ENCODE measurements at regions not wholly inside any gene's neighbourhood (a gene's known extent, or its start where the extent isn't known, plus 50 kb on each side); places are given as distances from the start of the nearest gene placed in this dataset.

DNA sequence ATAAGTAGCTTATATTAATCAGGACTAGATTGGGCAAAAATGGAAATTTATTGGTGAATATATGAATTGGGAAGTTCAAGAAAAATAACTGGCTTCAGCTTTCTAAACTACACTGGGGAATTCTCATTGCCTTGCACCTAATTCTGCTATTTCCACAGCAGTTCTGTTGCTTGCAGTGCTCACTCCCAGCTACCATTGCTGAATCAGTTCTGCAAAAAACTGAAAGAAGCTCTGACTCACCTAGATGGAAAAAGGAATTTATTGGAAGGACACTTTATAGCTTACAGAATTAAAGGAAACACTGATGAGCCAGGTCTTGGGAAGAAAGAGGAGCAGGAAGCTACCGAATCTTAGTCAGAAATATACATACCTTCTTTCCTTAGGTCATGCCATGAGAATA, 60.3 kb upstream of the ACVR1 start:
- Histone ChIP-seq H2AFZ (ENCODE audit: low read depth, low read length) (no peak overlapping the region), H3K36me3 (ENCODE audit: control insufficient read depth in 2 of 2, extremely low read depth in 1 of 2, insufficient read depth in 2 of 2, low read length in 2 of 2) (no peaks in the 10 kb centered on the region), H3K9me3 (replicated peaks; ENCODE audit: control insufficient read depth, insufficient read depth, low read length) (no peaks in the 10 kb centered on the region), H3K4me1 (ENCODE audit: control insufficient read depth, extremely low read depth, insufficient read depth, low read length) (no peaks in the 10 kb centered on the region), H3K79me2 (ENCODE audit: control insufficient read depth, insufficient read depth, low read length) (no peaks in the 10 kb centered on the region), H3K4me3 (replicated peaks in 1 of 3; ENCODE audit: insufficient read depth in 1 of 3, low read depth in 1 of 3, low read length in 3 of 3) (no peak overlapping the region), H3K4me2 (ENCODE audit: insufficient read depth, low read length) (no peak overlapping the region), H3K9me1 (replicated peaks; ENCODE audit: control insufficient read depth, extremely low read depth, insufficient read depth, low read length) (no peaks in the 10 kb centered on the region), H4K20me1 (replicated peaks; ENCODE audit: control insufficient read depth, extremely low read depth, insufficient read depth, low read length) (no peaks in the 10 kb centered on the region), H3K27ac (ENCODE audit: insufficient read depth, low read depth, low read length) (no peak overlapping the region), H3K9ac (replicated peaks; ENCODE audit: extremely low read depth, insufficient read depth, low read length) (no peak overlapping the region), H3K27me3 (ENCODE audit: control insufficient read depth in 2 of 2, insufficient read depth in 2 of 2, low read length in 2 of 2) (no peaks in the 10 kb centered on the region)
- TF ChIP-seq, protein P1, sequence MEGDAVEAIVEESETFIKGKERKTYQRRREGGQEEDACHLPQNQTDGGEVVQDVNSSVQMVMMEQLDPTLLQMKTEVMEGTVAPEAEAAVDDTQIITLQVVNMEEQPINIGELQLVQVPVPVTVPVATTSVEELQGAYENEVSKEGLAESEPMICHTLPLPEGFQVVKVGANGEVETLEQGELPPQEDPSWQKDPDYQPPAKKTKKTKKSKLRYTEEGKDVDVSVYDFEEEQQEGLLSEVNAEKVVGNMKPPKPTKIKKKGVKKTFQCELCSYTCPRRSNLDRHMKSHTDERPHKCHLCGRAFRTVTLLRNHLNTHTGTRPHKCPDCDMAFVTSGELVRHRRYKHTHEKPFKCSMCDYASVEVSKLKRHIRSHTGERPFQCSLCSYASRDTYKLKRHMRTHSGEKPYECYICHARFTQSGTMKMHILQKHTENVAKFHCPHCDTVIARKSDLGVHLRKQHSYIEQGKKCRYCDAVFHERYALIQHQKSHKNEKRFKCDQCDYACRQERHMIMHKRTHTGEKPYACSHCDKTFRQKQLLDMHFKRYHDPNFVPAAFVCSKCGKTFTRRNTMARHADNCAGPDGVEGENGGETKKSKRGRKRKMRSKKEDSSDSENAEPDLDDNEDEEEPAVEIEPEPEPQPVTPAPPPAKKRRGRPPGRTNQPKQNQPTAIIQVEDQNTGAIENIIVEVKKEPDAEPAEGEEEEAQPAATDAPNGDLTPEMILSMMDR (IDR thresholded peaks at IDR 0.05; ENCODE audit: extremely low read depth in 1 of 2, insufficient read depth in 1 of 2, low read depth in 1 of 2, low read length in 2 of 2) = no peak
- TF ChIP-seq FOS (IDR thresholded peaks at IDR 0.05; ENCODE audit: borderline replicate concordance, insufficient read depth, low read length) (no peak), JUN (IDR thresholded peaks at IDR 0.05; ENCODE audit: borderline replicate concordance, insufficient read depth, insufficient read length, low read depth) (no peak), MAX (IDR thresholded peaks at IDR 0.05; ENCODE audit: insufficient read depth, insufficient read length) (no peak), MYC (IDR thresholded peaks at IDR 0.05; ENCODE audit: low read depth, low read length) (no peak)
- CTCF ChIA-PET = interaction anchor here (0.9 to 1.5 kb wide), 2 partner anchors 10 to 159 kb away, joined by 4 read pairs; no protein-coding TSS in a partner anchor
- intact Hi-C loops (cut with micrococcal nuclease) (no loop called here), dilution Hi-C loops (cut with MboI; ENCODE audit: extremely low pct_ligation_motif_present, low sequenced_read_pairs) (no loop called here)
- no peak for DNase-seq (ENCODE audit: low read depth, low spot score)
- POLR2A ChIA-PET = no interaction called here
- BruUV-seq (replicated peaks) = no TSS peak
- no peak for FAIRE-seq

- no peaks in the 10 kb centered on the region for H3K9me1 ChIP-seq (replicated peaks; ENCODE audit: control insufficient read depth, extremely low read depth, insufficient read depth, low read length)
- no peaks in the 10 kb centered on the region for H4K20me1 ChIP-seq (replicated peaks; ENCODE audit: control insufficient read depth, extremely low read depth, insufficient read depth, low read length)
- H3K27me3 ChIP-seq (ENCODE audit: control insufficient read depth in 2 of 2, insufficient read depth in 2 of 2, low read length in 2 of 2) = peaks cover 0 to 1% of the 10 kb centered on the region in 2 experiments
- BruUV-seq (replicated peaks) = no TSS peak
- H3K4me3 ChIP-seq (replicated peaks in 1 of 3; ENCODE audit: insufficient read depth in 1 of 3, low read depth in 1 of 3, low read length in 3 of 3) = no peak overlapping the region
- H3K79me2 ChIP-seq (ENCODE audit: control insufficient read depth, insufficient read depth, low read length) = no peaks in the 10 kb centered on the region
- intact Hi-C loops (cut with micrococcal nuclease) (no loop called here), dilution Hi-C loops (cut with MboI; ENCODE audit: extremely low pct_ligation_motif_present, low sequenced_read_pairs) (no loop called here)
- no peaks in the 10 kb centered on the region for H3K36me3 ChIP-seq (ENCODE audit: control insufficient read depth in 2 of 2, extremely low read depth in 1 of 2, insufficient read depth in 2 of 2, low read length in 2 of 2)
- H3K9me3 ChIP-seq (replicated peaks; ENCODE audit: control insufficient read depth, insufficient read depth, low read length) = no peaks in the 10 kb centered on the region
- DNase-seq (ENCODE audit: low read depth, low spot score) = no peak
- no peak overlapping the region for H2AFZ ChIP-seq (ENCODE audit: low read depth, low read length)
- ChIA-PET CTCF (no interaction called here), POLR2A (no interaction called here)
- TF ChIP-seq, protein P1 (IDR thresholded peaks at IDR 0.05; ENCODE audit: extremely low read depth in 1 of 2, insufficient read depth in 1 of 2, low read depth in 1 of 2, low read length in 2 of 2) = no peak
- TF ChIP-seq MYC (IDR thresholded peaks at IDR 0.05; ENCODE audit: low read depth, low read length) (no peak), EZH2 (IDR thresholded peaks at IDR 0.05; ENCODE audit: borderline replicate concordance, low read depth, low read length, severe bottlenecking) (no peak), POLR2AphosphoS5 (IDR thresholded peaks at IDR 0.05; ENCODE audit: insufficient read depth, low read depth, low read length) (no peak), GATA2 (IDR thresholded peaks at IDR 0.05; ENCODE audit: insufficient read depth, insufficient read length, low read depth, low read length) (no peak), FOS (IDR thresholded peaks at IDR 0.05; ENCODE audit: borderline replicate concordance, insufficient read depth, low read length) (no peak), JUN (IDR thresholded peaks at IDR 0.05; ENCODE audit: borderline replicate concordance, insufficient read depth, insufficient read length, low read depth) (no peak), MAX (IDR thresholded peaks at IDR 0.05; ENCODE audit: insufficient read depth, insufficient read length) (no peak), POLR2A (IDR thresholded peaks at IDR 0.05; ENCODE audit: low read depth, low read length) (no peak)
- no peak overlapping the region for H3K27ac ChIP-seq (ENCODE audit: insufficient read depth, low read depth, low read length)
- FAIRE-seq = no peak
- H3K9ac ChIP-seq (replicated peaks; ENCODE audit: extremely low read depth, insufficient read depth, low read length) = no peak overlapping the region
- no peak overlapping the region for H3K4me2 ChIP-seq (ENCODE audit: insufficient read depth, low read length)
- H3K4me1 ChIP-seq (ENCODE audit: control insufficient read depth, extremely low read depth, insufficient read depth, low read length) = no peaks in the 10 kb centered on the region
Measured at GRCh38 chr2:157935378-157935906, 59.3 kb upstream of the ACVR1 start.

All from endothelial cell of umbilical vein (primary cell).